Activated T-cell treated with anti-CD3 and anti-CD28 coated beads for 4 hours (primary cell): ENCODE measurements at regions not wholly inside any gene's neighbourhood (a gene's known extent, or its start where the extent isn't known, plus 50 kb on each side); places are given as distances from the start of the nearest gene placed in this dataset.

Experiments used
- DNase-seq: peaks from one replicate; pipeline ENCODE4 v3.0.0-alpha.2; 2020

DNA sequence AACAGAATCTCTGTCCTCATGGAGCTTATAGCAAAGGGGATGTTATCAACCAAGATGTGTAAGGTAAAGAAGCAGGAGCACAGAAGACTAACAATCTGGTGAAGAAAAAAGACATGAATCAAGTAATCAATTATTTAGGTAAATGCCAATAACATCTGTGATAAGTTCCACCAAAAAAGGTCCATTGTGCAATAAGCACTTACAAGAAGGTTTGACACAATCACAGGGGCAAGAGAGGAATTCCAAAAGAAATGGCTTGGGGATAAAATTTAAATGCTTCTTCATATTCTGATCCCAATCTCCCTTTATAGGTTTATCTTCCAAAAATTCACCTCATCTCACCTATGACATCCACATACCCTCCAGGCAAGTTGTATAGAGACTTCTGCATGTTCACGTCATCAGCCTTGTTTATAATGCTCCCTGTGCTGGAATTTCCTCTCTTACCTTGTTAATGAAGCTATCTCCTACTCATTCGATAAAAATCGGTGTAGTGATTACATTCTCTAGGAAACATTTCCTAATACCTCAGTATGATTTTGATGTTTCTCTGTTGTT is 53.6 kb upstream of the DPT start:
- no peak for DNase-seq

DNA sequence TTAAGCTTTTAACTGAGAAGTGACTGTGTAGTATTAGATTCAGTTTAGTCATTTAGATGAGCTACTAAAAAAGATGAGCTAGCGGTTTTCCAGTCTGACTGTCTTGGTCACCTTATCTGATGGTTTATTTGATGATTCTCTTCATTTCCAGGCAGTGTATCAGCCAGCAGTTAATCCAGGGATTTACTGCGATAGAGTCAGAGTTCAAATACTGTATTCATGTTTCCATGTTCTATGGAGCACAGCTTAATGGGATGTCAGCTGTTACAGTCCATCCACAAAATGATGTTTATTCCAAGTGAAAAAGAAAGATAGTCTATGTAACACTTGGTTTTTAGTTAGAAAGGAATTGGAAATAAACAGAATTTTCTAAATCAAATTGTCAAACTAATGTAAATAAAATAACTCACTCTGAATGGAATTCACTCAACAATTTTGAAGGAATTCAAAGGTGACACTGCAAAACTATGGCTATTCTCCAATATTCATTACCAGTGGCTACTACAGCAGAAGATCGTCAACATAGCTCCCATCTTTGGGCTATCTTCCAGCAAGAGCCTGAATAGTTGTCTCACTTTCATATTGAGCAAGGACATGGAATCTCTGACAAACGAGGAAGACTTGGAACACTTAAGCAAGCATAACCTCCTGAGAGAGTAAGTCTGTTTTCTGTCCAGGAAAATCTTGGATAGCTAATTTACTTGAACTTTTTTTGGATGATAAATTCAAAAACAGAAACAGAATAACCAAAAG is 54.6 kb upstream of the DPT start:
- no peak for DNase-seq

DNA sequence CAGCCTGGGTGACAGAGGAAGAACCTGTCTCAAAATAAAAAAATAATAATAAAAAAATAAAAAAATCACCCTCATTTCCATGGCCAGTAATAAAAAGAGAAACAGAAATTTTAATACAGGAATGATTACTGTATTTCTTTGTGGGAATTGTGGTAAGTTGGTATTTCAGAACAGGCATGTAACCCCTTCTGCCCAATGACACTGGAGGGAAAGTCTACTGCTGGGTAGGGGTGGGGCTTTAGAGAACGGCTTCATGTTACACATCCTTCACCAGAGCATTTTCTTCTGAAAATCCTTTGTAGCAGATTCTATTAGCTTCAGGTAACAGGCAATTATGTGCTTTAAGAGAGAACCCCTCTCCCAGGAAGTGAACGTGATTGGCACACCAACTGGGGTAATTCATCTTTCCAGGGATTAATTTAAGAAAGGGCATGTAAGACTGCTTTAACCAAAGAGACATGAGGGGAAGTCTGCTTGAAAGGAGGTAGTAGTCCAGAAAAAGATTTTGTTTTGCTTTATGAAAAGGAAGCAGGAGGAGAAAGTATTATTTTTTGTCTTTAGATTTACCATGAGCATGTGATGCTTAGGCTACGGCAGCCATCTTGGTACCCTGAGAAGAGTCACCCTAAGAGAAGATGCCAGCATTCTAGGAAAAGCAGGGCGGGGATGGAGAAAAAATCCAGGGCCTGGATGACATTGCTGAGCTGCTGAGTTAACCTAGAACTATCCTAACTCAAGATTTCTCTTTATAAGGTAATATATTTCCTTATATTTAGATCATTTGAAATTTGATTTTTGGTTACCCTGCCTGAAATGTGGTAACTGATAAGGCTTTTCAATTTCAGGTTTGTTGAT is 57.7 kb upstream of the DPT start:
- DNase-seq = no peak

DNA sequence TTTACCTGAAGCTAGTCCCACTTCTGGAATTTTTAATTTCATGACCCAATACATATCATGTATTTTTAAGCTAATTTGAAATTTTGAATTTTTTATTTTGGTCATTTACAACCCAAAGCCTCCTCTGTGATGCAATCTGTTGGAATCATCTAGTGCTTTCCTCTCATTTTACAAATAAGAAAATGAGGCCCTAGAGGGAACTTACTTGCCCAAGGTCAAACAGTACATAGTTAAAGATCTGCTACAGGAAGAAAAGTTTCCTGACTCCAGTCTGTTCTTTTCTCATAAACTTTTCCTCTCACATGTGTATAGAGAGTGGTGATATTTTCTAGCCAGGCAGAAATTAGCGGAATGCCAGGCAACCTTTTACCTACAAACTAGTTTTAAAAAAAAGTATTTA is 59.3 kb upstream of the DPT start:
- no peak for DNase-seq

DNA sequence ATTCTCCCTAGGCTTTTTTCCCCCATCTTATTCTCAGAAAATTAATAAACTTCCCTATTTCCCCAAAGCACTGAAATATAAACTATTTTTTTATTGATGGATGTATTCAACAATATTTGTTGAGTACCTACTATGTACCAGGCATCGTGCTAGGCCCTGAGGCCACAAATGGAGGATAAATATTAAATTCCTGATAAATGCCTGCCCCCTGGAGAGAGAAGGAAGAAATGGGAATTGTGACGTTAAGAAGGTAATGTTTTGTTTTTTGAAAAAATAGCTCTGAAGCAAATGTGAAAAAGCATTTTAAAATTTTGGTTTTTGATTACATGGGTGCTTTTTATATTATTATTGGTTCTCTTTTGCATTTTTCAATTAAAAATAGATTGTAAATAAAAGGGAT is 60.5 kb upstream of the DPT start:
- DNase-seq = no peak

DNA sequence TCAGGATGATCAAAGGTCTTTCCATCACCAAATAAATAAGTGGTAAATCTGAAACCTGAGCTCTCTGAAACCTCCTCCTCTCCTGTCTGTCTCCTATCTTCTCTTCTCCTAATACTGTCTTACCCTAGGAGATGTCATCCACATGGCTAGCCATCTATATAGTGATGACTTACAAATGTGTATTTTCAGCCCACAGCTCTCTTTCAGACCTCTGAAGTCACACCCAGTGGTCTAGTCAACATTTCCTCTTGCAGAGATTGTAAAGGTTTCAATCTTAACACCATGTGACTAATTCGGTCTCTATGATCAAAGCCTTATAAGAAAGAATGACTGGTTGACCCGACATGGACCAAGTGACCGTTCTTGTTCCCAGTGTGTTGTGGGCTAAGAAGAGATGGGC is 63.1 kb upstream of the DPT start:
- no peak for DNase-seq

DNA sequence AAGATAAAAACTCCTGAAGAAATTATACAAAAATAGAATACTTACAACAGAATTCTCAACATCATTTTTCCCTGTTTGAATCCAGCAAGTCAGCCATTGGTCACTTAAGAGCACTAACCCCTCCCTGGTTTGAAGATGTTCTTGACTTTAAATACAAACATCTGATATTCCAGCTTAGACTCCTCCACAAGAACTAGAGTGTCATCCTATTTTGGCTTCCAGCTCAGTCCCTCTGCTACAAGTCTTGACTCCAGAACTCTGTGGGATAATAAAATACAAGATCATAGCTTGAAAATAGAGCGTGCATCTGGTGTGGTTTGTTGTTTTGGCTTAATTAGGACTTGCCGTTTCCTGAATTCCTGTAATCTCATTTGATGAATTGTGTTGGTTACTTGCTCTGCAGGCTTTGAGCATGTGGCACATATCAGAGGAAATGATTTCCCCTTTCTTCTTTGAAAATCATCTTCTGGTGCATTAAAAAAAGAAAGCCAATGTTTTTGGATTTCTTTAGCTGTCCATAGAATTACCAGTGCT is 63.7 kb upstream of the DPT start:
- DNase-seq = no peak

DNA sequence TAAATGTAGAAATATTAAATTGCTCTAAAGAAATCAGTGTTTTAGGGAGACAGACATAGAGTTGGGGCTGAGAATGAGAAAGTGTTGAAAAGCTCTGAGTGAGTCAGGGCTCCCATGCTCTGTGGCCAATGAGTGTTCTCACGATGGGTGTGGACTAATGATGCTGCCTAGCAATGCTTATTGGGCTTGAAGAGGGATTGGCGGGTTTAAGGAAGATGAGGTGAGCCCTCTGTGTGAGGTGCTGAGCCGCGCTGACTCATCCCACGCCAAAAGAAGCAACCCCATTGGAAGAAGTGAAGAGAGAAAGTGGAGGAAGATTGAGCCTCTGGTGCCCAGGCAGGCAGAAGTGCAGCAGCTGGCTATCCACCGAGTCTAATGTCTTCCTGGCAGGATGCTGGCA is 65.1 kb upstream of the DPT start:
- no peak for DNase-seq

DNA sequence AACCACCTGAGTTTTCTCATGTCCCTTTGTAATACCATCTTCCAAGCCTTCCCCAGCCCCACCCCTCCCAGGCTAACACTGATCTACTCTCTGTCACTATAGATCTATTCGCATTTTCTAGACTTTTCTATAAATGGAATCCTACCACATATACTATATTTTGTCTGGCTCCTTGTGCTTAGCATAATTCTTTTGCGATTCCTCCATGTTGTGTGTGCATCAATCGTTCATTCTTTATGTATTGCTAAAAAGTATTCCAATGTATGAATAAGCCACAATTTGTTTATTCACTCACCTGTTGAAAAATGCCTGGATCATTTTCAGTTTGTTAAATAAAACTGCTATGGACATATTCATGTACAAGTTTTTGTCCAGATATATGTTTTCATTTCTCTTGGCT is 66.7 kb upstream of the DPT start:
- no peak for DNase-seq

DNA sequence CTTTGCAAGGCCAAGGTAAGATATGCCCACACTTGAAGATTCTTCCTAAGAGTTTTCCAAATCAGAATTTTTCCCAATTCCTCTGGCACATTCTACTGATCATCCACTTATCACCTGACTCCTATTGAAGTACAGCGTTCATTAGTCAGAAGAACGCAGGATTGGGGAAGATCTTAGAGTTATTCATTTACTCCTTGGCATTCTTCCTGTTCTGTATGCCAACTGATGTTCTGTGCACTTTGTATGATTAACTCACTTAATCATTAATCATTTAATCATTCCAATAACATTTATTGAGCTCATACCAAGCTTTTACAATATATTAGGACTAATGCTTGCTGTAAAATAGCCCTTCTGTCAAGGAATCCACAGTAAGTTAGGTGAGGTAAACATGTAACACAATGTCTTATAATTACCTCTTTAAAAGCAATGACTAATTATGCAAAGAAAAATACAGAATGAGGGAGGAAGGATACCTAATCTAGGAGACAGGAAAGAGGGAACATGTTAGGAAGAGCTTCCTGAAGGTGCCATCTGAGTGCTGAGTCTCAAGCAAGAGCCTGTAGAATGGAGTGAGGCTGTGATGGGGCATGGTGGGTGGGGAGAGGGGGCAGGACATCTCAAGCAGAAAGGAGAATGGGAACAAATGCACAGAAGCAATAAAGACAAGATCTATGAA is 71.1 kb upstream of the DPT start:
- no peak for DNase-seq

DNA sequence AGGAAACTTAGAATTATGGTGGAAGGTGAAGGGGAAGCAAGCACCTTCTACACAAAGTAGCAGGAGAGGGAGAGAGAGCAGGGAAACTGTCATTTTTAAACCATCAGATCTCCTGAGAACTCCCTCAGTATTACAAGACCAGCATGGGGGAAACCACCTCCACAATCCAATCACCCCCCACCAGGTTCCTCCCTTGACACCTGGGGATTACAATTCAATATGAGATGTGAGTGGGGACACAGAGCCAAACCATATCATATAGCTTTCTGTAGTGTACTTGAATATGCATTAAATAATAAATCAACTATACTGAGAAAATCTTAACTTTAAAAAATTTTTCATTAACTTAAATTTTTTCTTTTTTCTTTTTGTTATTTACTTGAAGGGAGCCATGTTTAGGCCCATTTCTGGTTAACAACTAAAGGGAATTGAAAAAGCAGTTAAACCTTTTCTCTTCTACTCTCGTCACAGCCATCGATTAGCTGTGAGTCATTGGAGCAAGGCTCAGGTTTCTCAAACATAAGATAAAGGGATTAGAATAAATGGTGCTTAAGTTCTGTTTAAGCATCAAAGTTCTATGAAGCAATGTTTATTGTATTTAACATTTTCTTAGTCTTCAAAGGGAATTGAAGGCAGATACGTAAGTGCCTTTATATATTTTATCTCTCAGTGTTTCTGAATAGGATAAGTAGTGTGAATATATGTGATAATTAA is 72.2 kb upstream of the DPT start:
- no peak for DNase-seq

DNA sequence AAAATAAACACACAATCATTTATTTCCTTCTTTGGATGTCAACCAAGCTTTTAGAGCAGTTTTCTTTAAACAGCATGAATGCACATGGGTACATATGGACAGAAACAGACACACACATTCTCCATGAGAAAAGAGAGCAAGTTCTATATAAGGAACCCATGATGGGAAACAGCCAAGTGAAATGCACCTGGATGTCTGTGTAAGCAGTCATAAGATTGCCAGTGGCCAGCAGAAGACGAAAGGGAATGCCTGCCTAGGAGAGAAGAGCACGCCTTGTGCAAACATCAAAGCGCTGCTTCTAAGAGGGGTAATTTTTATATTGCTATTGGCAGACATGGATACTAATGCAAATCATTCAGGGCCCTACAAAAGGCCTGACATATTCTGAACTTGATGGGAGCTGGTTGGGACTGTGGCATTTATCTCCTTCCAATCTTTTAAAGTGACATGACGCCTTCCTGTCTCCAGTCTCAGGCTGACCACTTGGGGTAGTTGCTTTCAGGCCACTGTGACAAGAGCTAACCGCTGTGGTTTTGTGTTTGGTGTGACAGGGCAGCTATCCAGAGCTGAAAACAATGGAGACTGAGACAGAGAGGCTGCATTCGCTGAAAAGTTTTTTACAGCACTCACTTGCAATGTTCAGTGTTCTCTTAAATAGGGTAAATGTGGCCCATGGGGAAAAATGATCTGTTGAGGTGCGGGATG is 75.0 kb upstream of the DPT start:
- DNase-seq = no peak

DNA sequence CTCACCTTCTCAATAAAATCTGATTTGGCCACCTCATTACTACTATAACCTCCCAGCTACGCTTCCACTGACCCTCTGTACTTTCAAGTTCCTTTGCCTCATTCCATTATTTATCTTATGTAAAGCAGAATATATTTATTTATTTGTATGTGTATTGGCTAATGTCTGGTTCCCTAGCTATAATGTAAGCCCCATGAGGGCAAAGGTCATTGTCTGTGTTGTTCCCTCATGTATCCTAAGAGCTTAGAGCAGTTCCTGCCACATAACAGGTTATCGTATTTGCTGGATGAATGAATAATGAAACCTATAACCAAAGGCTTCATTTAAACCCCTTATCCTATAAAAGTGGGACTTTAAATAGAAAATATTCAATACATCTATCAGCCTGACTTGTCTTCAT is 77.9 kb upstream of the DPT start:
- DNase-seq = no peak

DNA sequence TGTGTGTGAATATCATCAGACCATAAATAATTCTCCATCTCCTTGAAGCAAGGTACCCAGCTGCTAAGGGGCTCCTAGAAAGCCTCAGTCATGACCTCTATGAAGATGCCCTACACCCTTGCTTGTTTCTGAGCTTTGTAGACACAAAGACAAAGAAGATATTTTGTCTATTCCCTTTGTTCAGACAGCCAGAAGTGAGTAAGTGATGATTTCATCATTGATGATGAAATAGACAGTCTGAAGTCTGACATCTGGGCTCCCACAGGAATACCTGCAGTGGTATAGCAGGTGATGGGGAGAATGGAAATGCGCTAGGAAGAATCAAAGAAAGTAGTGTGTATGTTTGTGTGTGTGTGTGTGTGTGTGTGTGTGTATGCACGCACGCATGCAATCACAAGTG is 82.2 kb upstream of the DPT start:
- no peak for DNase-seq

DNA sequence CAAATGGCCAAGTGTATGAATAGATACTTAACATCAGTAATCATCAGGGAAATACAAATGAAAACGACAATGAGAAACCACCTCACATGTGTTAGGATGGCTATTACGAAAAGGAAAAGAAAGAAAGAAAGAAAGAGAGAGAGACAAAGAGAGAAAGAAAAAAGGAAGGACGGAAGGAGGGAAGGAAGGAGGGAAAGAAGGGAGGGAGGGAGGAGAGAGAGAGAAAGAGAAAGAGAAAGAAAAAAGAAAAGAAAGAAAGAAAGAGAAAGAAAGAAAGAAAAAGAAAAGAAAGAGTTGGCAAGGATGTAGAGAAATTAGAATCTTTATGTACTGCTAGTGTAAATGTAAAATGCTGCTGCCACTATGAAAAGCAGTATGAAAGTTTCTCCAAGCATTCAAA is 90.7 kb upstream of the DPT start:
- DNase-seq = no peak

DNA sequence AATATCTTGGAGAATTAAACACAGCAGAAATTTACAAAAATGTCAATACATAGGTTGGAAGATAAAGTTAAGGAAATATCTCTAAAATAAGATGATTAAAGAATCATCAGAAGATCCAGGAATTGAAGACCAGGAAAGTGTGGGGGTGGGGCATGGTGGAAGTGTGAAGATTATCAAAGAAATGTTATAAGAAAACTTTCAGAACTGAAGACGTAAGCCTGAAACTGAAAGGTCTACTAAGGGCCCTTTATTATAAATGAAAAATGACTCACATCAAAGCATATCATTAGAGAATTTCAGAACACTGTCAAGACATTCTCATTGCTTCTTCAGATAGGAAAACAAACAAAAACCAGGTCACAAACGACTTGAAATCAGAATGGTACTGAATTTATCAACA is 92.4 kb upstream of the DPT start:
- no peak for DNase-seq

DNA sequence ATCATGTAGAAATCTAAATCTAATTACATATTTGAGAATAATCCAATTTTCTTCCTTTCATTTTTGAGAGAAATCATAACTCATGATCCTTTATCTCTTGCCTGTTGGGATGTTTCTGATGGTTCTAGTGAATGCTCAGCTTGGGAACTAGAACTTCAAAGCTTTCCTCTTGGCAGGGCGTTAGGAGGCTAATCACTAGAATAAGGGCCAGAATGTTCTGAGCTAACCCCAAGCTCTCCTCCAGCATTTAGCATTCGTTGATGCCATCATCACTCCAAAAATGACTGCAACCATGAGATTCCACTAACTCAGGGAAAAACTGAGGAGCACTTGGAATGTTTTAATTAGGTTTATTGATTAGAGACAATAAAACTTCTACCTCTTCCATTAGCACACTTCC is 93.9 kb upstream of the DPT start:
- no peak for DNase-seq

DNA sequence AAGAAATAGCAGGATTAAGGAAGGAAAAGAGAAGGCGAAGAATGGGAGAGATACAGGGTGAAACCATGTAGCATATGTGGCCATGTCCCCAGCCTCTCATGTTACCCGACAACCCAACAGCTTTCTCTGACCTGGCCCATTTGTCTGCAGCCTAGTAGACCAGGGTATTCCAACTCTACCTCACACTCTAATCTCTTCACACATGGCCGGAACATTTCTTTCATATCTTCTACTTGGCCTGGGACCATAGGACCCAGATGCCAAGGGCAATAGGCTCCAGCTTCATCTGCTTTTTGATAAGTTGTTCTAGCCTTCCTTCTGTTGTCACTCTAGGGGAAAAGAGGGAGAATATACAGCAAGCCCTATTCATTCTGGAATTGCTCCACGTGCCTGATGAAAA is 95.0 kb upstream of the DPT start:
- no peak for DNase-seq

DNA sequence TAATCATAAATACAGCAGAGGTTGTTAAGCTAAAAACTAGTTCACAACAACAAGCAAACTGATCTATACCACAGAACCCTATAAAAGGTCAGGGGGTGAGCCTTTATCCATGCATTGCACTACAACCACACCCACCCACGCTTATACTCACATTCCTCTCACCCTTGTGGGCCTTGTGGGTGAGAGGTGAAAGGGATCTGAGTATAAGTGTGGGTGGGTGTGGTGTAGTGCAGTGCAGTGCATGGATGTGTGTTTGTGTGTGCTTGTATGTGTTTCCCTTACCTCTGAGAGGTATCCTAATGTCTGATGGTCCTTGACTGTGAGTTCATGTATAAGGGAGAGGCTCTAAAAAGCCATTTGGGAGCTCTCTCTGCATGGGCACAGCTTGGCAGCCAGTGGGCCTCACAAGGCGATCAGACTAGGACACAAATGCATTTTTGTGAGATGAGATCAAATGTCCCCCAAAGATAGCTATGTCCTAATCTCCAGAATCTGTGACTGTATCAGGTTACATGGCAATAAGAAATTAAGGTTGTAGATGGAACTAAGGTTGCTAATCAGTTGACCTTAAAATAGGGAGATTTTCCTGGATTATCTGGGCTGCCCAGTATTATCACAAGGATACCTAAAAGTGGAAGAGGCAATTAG is 95.5 kb upstream of the DPT start:
- DNase-seq = no peak

DNA sequence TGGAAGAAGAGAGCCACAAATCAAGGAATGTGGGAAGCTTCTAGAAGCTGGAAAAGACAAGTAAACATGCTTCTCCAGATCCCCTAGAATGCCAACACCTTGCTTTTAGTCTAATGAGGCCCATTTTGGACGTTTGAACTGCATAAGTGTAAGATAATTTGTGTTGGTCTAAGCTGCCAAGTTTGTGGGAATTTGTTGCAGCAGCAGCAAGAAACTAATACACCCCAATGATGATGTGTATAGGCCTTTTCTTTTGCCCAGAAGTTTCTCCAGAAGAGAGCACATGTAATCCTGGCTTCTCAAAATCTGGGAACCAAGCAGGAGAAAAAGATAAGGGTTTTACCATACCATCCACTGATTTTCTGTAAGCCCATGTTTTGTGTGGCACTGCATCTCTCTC is 96.1 kb upstream of the DPT start:
- DNase-seq = no peak

DNA sequence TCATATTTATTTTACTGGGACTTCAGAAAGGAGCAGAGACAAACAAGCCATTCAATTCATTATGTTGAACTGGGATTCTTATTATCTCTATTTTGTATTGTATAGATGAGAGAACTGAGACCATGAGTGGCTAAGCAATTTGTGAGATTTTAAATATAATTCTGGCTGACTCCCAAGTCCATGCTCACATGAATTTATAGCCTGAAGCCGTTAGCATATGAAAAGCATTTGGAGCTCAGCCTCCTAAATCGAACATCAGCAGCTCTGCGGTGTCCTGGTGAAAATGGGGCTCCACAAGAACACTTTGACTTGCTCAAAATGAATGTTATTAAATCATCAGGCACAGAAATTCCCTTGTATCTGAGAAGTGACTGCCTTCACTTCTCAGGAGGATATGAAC is 96.8 kb upstream of the DPT start:
- no peak for DNase-seq

DNA sequence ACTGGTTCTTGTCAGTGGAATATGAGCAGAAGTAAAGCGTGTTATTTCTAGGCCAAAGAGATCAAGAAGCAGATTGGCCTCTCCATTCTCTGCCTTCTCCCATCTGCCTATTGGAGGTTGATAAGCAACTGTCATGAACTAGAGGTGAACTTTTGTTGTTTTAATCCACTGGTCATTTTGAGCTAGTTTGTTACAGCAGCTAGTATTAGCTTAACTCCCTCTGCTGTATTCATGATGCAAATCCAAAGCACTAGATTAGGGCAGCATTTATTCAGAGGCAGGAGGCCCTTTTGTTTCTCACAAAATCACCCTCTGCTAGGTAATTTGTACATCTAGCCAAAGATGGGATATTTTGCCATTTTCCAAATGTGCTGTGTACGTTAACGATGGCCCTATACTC is 97.3 kb upstream of the DPT start:
- DNase-seq = no peak
